ENCODE measurements at regions not wholly inside any gene's neighbourhood (a gene's known extent, or its start where the extent isn't known, plus 50 kb on each side); places are given as distances from the start of the nearest gene placed in this dataset.

GRCh38 chr15:38614621-38615020 lies 50.0 kb upstream of the RASGRP1 start:
- no peaks in the 10 kb centered on the region for H3K36me3 Mint-ChIP-seq (ENCODE audit: insufficient read depth, unreplicated experiment)

GRCh38 chr15:38617831-38618230 lies 53.2 kb upstream of the RASGRP1 start:
- CTCF ChIA-PET = interaction anchor here (1.9 kb wide), 1 partner anchor 54 kb away, joined by 4 read pairs; the partner anchor contains the start of gene RASGRP1

More at GRCh38 chr15:38614621-38615020, 50.0 kb upstream of the RASGRP1 start:
- Mint-ChIP-seq H3K4me1 (ENCODE audit: low read depth, unreplicated experiment) (peaks cover 7% of the 10 kb centered on the region), H3K4me3 (ENCODE audit: unreplicated experiment) (no peak overlapping the region), H3K27ac (ENCODE audit: unreplicated experiment) (no peak overlapping the region), H3K9me3 (ENCODE audit: unreplicated experiment) (peaks cover 9% of the 10 kb centered on the region), H3K27me3 (ENCODE audit: insufficient read depth, unreplicated experiment) (no peaks in the 10 kb centered on the region)
- Histone ChIP-seq H3K4me3 (ENCODE audit: low read depth, low read length) (no peak overlapping the region), H3K27me3 (replicated peaks; ENCODE audit: control insufficient read depth, insufficient read depth, low read length) (no peaks in the 10 kb centered on the region), H3K4me1 (peaks cover 7% of the 10 kb centered on the region; the same call in 1 of the 2 replicates), H3K36me3 (ENCODE audit: control insufficient read depth, insufficient read depth, low read length) (no peaks in the 10 kb centered on the region), H3K9me3 (no peaks in the 10 kb centered on the region)
- CTCF ChIA-PET = interaction anchor here (1.3 kb wide), 1 partner anchor 51 kb away, joined by 3 read pairs; the partner anchor contains the start of gene RASGRP1
- BruUV-seq (replicated peaks) = no TSS peak
- DNase-seq = no peak
- no peak for TF ChIP-seq CTCF (IDR thresholded peaks at IDR 0.05; ENCODE audit: insufficient read depth in 1 of 2, low read depth in 1 of 2, low read length in 1 of 2, severe bottlenecking in 1 of 2, unreplicated experiment in 1 of 2)
- POLR2A ChIA-PET = no interaction called here
- intact Hi-C loops (cut with micrococcal nuclease; ENCODE audit: unreplicated experiment) = no loop called here

DNA sequence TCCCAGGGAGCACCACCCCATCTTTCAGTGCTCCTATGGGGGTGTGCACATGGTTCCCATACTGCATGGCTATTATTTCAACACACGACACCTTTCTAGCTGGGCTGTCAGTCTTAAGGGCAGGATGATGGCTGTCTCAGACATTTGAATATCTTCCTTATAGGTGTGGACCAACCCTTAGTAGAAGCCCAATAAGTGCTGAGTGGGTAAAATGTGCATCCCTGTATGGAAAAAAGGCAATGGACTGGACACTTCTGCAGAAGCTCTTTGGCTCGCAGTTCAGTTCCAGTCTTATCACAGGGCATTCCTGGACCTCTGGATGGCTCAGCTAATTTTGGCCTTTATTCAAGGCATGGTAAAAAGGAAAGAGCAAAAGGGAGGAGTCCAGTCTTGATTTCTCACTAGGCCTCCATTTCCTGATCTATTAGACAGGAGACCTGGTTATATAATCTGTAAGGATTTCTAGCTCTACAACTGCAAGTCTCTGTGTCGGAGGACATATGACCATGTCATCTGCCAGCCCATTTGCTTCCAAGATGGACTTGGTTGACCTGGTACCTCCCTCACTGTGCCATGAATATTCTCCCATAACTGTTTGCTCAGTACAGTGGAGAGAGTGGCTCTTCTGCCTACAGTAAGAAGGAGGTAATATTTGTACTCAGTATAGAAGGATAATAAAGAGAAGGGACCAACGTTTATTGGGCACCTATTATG lies 53.8 kb upstream of the RASGRP1 start:
- Mint-ChIP-seq H3K36me3 (ENCODE audit: insufficient read depth, unreplicated experiment) (no peaks in the 10 kb centered on the region), H3K4me3 (ENCODE audit: unreplicated experiment) (no peak overlapping the region), H3K27me3 (ENCODE audit: insufficient read depth, unreplicated experiment) (no peaks in the 10 kb centered on the region), H3K4me1 (ENCODE audit: low read depth, unreplicated experiment) (peaks cover 16% of the 10 kb centered on the region), H3K27ac (ENCODE audit: unreplicated experiment) (no peak overlapping the region), H3K9me3 (ENCODE audit: unreplicated experiment) (peaks cover 4% of the 10 kb centered on the region)
- Histone ChIP-seq H3K27me3 (replicated peaks; ENCODE audit: control insufficient read depth, insufficient read depth, low read length) (no peaks in the 10 kb centered on the region), H3K4me3 (ENCODE audit: low read depth, low read length) (no peak overlapping the region), H3K4me1 (peaks cover 14% of the 10 kb centered on the region), H3K36me3 (ENCODE audit: control insufficient read depth, insufficient read depth, low read length) (no peaks in the 10 kb centered on the region), H3K9me3 (no peaks in the 10 kb centered on the region)
- BruUV-seq (replicated peaks) = no TSS peak
- TF ChIP-seq CTCF (IDR thresholded peaks at IDR 0.05; ENCODE audit: insufficient read depth in 1 of 2, low read depth in 1 of 2, low read length in 1 of 2, severe bottlenecking in 1 of 2, unreplicated experiment in 1 of 2) = no peak
- ChIA-PET CTCF (interaction anchor here (1.9 kb wide), 1 partner anchor 54 kb away, joined by 4 read pairs; the partner anchor contains the start of gene RASGRP1), POLR2A (no interaction called here)
- DNase-seq = no peak
- intact Hi-C loops (cut with micrococcal nuclease; ENCODE audit: unreplicated experiment) = no loop called here

More at GRCh38 chr15:38617831-38618230, 53.2 kb upstream of the RASGRP1 start:
- no peaks in the 10 kb centered on the region for H3K27me3 Mint-ChIP-seq (ENCODE audit: insufficient read depth, unreplicated experiment)
- H3K4me3 Mint-ChIP-seq (ENCODE audit: unreplicated experiment) = no peak overlapping the region
- intact Hi-C loops (cut with micrococcal nuclease; ENCODE audit: unreplicated experiment) = no loop called here
- no peak for TF ChIP-seq CTCF (IDR thresholded peaks at IDR 0.05; ENCODE audit: insufficient read depth in 1 of 2, low read depth in 1 of 2, low read length in 1 of 2, severe bottlenecking in 1 of 2, unreplicated experiment in 1 of 2)
- no TSS peak for BruUV-seq (replicated peaks)
- no peaks in the 10 kb centered on the region for H3K36me3 Mint-ChIP-seq (ENCODE audit: insufficient read depth, unreplicated experiment)
- no peaks in the 10 kb centered on the region for H3K27me3 ChIP-seq (replicated peaks; ENCODE audit: control insufficient read depth, insufficient read depth, low read length)
- H3K4me3 ChIP-seq (ENCODE audit: low read depth, low read length) = no peak overlapping the region
- H3K9me3 ChIP-seq = no peaks in the 10 kb centered on the region
- peaks cover 8% of the 10 kb centered on the region for H3K4me1 ChIP-seq
- peaks cover 14% of the 10 kb centered on the region for H3K4me1 Mint-ChIP-seq (ENCODE audit: low read depth, unreplicated experiment)
- POLR2A ChIA-PET = no interaction called here
- no peak for DNase-seq
- H3K36me3 ChIP-seq (ENCODE audit: control insufficient read depth, insufficient read depth, low read length) = no peaks in the 10 kb centered on the region
- H3K27ac Mint-ChIP-seq (ENCODE audit: unreplicated experiment) = no peak overlapping the region
- H3K9me3 Mint-ChIP-seq (ENCODE audit: unreplicated experiment) = peaks cover 9% of the 10 kb centered on the region

Data from Caco-2 (cell line).